Naive thymus-derived CD8-positive, alpha-beta T cell (primary cell): ENCODE measurements at regions not wholly inside any gene's neighbourhood (a gene's known extent, or its start where the extent isn't known, plus 50 kb on each side); places are given as distances from the start of the nearest gene placed in this dataset.

Source experiments
- ATAC-seq, 2 donors: fragments of 150-1000 bp; cut with Tn5 transposase in 1 of 2; sonication (Bioruptor Pico), chemical (Tn5 transposase) in 1 of 2; 1 replicate in 1 of 2; 2 replicates in 1 of 2; pipeline ENCODE4 v1.10.0; 2021; ENCODE audit warnings: mild to moderate bottlenecking in 2 of 2, moderate library complexity in 2 of 2
- POLR2A ChIA-PET: fragments of 350-600 bp; sonication (Branson Sonifier 250); formaldehyde crosslinking; loops from one replicate; lab custom pipeline; 2021; ENCODE audit warnings: antibody characterized with exemption; lab: Charles Lee
- DNase-seq, 10 donors: peaks; one replicate each; pipeline versions ENCODE4 v3.0.0 to v3.0.0-alpha.2; 2020 to 2022
- H3K27ac Mint-ChIP-seq, 10 donors: one replicate each; pipeline ENCODE4 v1.8.0; 2020 to 2022; ENCODE audit warnings: mild to moderate bottlenecking in 10 of 10, mixed read lengths in 10 of 10, moderate library complexity in 4 of 10, inconsistent platforms in 1 of 10
- H3K27me3 Mint-ChIP-seq, 5 donors: one replicate each; pipeline ENCODE4 v1.8.0; 2021 to 2022; ENCODE audit warnings: mixed read lengths in 5 of 5
- H3K36me3 Mint-ChIP-seq, 3 donors: one replicate each; pipeline ENCODE4 v1.8.0; 2020 to 2022; ENCODE audit warnings: mixed read lengths in 3 of 3, mild to moderate bottlenecking in 2 of 3, inconsistent platforms in 1 of 3
- H3K4me1 Mint-ChIP-seq, 4 donors: one replicate each; pipeline ENCODE4 v1.8.0; 2021 to 2022; ENCODE audit warnings: mixed read lengths in 4 of 4
- H3K4me3 Mint-ChIP-seq, 10 donors: one replicate each; pipeline ENCODE4 v1.8.0; 2020 to 2022; ENCODE audit warnings: mild to moderate bottlenecking in 10 of 10, mixed read lengths in 10 of 10, moderate library complexity in 6 of 10, inconsistent platforms in 1 of 10
- H3K9me3 Mint-ChIP-seq, 9 donors: one replicate each; pipeline ENCODE4 v1.8.0; 2020 to 2022; ENCODE audit warnings: mixed read lengths in 9 of 9, mild to moderate bottlenecking in 3 of 9, inconsistent platforms in 1 of 9, moderate library complexity in 1 of 9

GRCh38 chr6:82022614-82023129 is 224.9 kb downstream of the IBTK start:
- no peaks in the 10 kb centered on the region for H3K36me3 Mint-ChIP-seq
- H3K9me3 Mint-ChIP-seq, result peaks cover 0 to 7% (median 0%) of the 10 kb centered on the region in 9 donors
- peaks cover 0 to 8% (median 3%) of the 10 kb centered on the region in 5 donors for H3K27me3 Mint-ChIP-seq
- no peaks in the 10 kb centered on the region for H3K4me1 Mint-ChIP-seq
- ATAC-seq, result no peak
- no peak for DNase-seq
- H3K27ac Mint-ChIP-seq, result no peak overlapping the region
- POLR2A ChIA-PET, result no interaction called here
- H3K4me3 Mint-ChIP-seq, result no peak overlapping the region

GRCh38 chr6:82017773-82018172 is 229.8 kb downstream of the IBTK start:
- POLR2A ChIA-PET, result no interaction called here
- H3K27ac Mint-ChIP-seq, result no peak overlapping the region
- peaks cover 0 to 7% (median 0%) of the 10 kb centered on the region in 9 donors for H3K9me3 Mint-ChIP-seq
- peaks cover 0 to 8% (median 3%) of the 10 kb centered on the region in 5 donors for H3K27me3 Mint-ChIP-seq
- H3K4me3 Mint-ChIP-seq, result no peak overlapping the region
- H3K4me1 Mint-ChIP-seq, result no peaks in the 10 kb centered on the region
- ATAC-seq (no peak), DNase-seq (no peak)
- H3K36me3 Mint-ChIP-seq, result no peaks in the 10 kb centered on the region

GRCh38 chr6:82017288-82017687 is 230.3 kb downstream of the IBTK start:
- ATAC-seq (no peak), DNase-seq (no peak)
- H3K27me3 Mint-ChIP-seq, result peaks cover 0 to 8% (median 3%) of the 10 kb centered on the region in 5 donors
- no peaks in the 10 kb centered on the region for H3K4me1 Mint-ChIP-seq
- POLR2A ChIA-PET, result no interaction called here
- no peaks in the 10 kb centered on the region for H3K36me3 Mint-ChIP-seq
- H3K9me3 Mint-ChIP-seq, result peaks cover 0 to 7% (median 0%) of the 10 kb centered on the region in 9 donors
- H3K27ac Mint-ChIP-seq, result no peak overlapping the region
- no peak overlapping the region for H3K4me3 Mint-ChIP-seq

- DNase-seq (no peak), ATAC-seq (no peak)
- H3K27ac Mint-ChIP-seq, result no peak overlapping the region
These were observed 232.0 kb downstream of the IBTK start for GRCh38 chr6:82015526-82015925.

GRCh38 chr6:82015043-82015442 is 232.5 kb downstream of the IBTK start:
- DNase-seq (no peak), ATAC-seq (no peak)
- Mint-ChIP-seq H3K27me3 (peaks cover 0 to 4% (median 2%) of the 10 kb centered on the region in 5 donors), H3K4me3 (no peak overlapping the region), H3K9me3 (peaks cover 0 to 15% (median 5%) of the 10 kb centered on the region in 9 donors), H3K27ac (no peak overlapping the region), H3K36me3 (no peaks in the 10 kb centered on the region), H3K4me1 (no peaks in the 10 kb centered on the region)
- POLR2A ChIA-PET, result no interaction called here

More at GRCh38 chr6:82015526-82015925, 232.0 kb downstream of the IBTK start:
- Mint-ChIP-seq H3K4me1 (no peaks in the 10 kb centered on the region), H3K4me3 (no peak overlapping the region), H3K36me3 (no peaks in the 10 kb centered on the region), H3K9me3 (peaks cover 0 to 12% (median 2%) of the 10 kb centered on the region in 9 donors), H3K27me3 (peaks cover 0 to 8% (median 3%) of the 10 kb centered on the region in 5 donors)
- POLR2A ChIA-PET, result no interaction called here

DNA sequence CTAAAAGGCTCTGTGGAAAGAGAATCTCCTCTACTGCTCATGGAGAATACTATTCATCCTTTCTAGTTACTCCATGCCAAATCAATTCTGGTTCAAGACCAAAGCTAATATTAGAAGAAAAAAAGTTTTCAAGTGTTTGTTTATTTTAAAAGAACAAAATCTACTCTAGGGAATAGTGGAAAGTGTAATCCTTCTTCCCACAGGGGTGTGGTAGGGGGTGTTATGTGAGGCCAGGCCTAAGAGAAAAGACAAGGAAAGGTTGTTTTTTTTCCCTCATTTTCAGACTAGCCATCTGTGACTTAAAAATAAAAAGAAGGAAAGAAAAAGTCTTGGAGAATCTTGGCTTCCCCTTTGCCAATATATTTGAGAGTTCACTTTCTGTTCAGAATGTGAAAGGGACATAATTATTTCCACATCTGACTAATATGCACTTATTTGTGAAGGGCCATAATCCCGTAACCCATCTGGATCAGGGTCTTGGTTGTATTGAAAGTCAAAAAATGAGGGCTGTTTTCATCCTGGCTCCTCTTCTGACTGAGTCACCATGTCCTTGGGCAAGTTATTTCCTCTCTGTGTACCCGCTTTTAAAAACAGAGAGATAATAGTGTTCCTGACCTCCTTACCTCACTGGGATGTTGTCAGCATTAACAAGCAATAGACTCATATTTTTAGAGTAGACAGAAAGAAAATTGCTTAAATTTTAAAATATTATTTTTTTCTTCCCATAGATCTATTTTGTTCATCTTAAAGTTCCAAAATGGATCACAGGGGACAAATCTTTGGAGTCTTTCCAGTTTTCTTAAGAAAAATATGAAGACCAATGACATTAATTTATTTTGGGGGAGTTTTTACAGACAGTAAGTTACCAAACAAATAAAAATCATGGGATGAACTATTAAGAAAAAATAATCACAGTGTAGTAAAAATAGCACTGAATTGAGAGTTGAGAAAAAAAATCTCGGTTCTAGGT is 233.7 kb downstream of the IBTK start:
- Mint-ChIP-seq H3K27me3 (peaks cover 0 to 2% (median 0%) of the 10 kb centered on the region in 5 donors), H3K4me1 (no peaks in the 10 kb centered on the region), H3K27ac (no peak overlapping the region), H3K4me3 (no peak overlapping the region), H3K9me3 (peaks cover 3 to 27% (median 5%) of the 10 kb centered on the region in 9 donors), H3K36me3 (peaks cover 0 to 5% (median 0%) of the 10 kb centered on the region in 3 donors)
- DNase-seq, result no peak
- POLR2A ChIA-PET, result no interaction called here
- ATAC-seq, result no peak

- Mint-ChIP-seq H3K36me3 (peaks cover 0 to 15% (median 0%) of the 10 kb centered on the region in 3 donors), H3K27ac (no peak overlapping the region), H3K4me1 (no peaks in the 10 kb centered on the region), H3K27me3 (no peaks in the 10 kb centered on the region), H3K4me3 (no peak overlapping the region), H3K9me3 (peaks cover 8 to 43% (median 13%) of the 10 kb centered on the region in 9 donors)
- DNase-seq (no peak), ATAC-seq (no peak)
- POLR2A ChIA-PET, result no interaction called here
These were observed 241.4 kb downstream of the IBTK start for GRCh38 chr6:82006027-82006738.

DNA sequence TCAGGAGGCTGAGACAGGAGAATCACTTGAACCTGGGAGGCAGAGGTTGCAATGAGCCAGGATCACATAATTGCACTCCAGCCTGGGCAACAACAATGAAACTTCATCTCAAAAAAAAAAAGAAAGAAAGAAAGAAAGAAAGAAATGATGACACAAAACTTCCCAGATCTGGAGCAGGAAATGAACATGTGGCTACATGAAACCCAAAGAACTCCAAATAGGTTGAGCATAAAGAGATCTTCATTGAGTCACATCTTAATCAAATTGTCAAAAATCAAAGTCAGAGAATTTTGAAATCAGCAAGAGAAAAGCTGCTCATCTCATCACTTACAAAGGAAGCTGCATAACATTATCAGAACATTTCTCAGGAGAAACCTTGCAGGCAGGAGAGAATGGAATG is 247.0 kb downstream of the IBTK start:
- Mint-ChIP-seq H3K4me3 (no peak overlapping the region), H3K9me3 (peaks cover 0 to 9% (median 0%) of the 10 kb centered on the region in 9 donors), H3K27me3 (peaks cover 0 to 4% (median 0%) of the 10 kb centered on the region in 5 donors), H3K36me3 (no peaks in the 10 kb centered on the region), H3K27ac (no peak overlapping the region), H3K4me1 (no peaks in the 10 kb centered on the region)
- no peak for ATAC-seq
- DNase-seq, result no peak
- POLR2A ChIA-PET, result no interaction called here

DNA sequence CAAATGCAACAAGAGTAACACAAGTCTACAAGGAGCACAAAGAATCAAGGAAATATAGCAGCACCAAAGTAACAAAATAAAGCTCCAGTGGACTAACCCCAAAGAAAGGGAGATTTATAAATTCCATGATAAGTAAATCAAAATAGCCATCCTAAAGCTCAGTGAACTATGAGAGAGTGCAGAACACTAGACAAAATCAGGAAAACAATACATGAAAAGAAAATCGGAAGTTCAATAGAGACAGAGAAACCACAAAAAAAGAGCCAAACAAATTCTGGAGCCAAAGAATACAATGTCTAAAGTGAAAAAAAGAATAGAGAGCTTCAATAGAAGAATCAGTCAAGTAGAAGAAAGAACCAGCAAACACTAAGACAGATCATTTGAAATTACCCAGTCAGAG is 247.3 kb upstream of the TENT5A start:
- H3K4me3 Mint-ChIP-seq, result no peak overlapping the region
- POLR2A ChIA-PET, result no interaction called here
- DNase-seq (no peak), ATAC-seq (no peak)
- no peak overlapping the region for H3K27ac Mint-ChIP-seq
- peaks cover 0 to 4% (median 0%) of the 10 kb centered on the region in 5 donors for H3K27me3 Mint-ChIP-seq
- H3K9me3 Mint-ChIP-seq, result peaks cover 0 to 9% (median 0%) of the 10 kb centered on the region in 9 donors
- H3K36me3 Mint-ChIP-seq, result no peaks in the 10 kb centered on the region
- no peaks in the 10 kb centered on the region for H3K4me1 Mint-ChIP-seq

- DNase-seq (no peak), ATAC-seq (no peak)
- H3K9me3 Mint-ChIP-seq, result peaks cover 0 to 9% (median 0%) of the 10 kb centered on the region in 9 donors
- POLR2A ChIA-PET, result no interaction called here
- peaks cover 0 to 4% (median 0%) of the 10 kb centered on the region in 5 donors for H3K27me3 Mint-ChIP-seq
- no peak overlapping the region for H3K4me3 Mint-ChIP-seq
- H3K36me3 Mint-ChIP-seq, result no peaks in the 10 kb centered on the region
- no peaks in the 10 kb centered on the region for H3K4me1 Mint-ChIP-seq
- no peak overlapping the region for H3K27ac Mint-ChIP-seq
These were observed 246.8 kb upstream of the TENT5A start for GRCh38 chr6:81999270-81999669.

DNA sequence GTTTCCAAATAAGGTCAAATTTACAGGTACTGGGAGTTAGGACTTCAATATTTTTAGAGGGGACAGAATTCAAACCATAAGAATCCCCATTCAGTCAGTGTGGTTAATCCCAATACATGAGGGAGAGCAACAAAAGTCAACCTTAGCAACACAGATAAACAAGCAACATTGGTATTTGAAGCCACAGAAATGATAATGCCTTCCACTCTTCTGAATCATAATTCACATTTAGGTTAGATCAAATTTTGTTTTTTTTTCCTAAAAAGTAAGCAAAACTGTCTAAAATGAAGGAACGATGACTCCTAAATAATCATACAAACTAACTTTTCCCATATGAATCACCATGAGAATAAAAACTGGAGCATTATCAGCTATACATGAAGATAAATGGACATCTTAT is 246.0 kb upstream of the TENT5A start:
- Mint-ChIP-seq H3K4me1 (no peaks in the 10 kb centered on the region), H3K36me3 (no peaks in the 10 kb centered on the region), H3K27ac (no peak overlapping the region), H3K27me3 (peaks cover 0 to 4% (median 0%) of the 10 kb centered on the region in 5 donors), H3K4me3 (no peak overlapping the region), H3K9me3 (peaks cover 0 to 9% (median 0%) of the 10 kb centered on the region in 9 donors)
- DNase-seq (no peak), ATAC-seq (no peak)
- POLR2A ChIA-PET, result no interaction called here

DNA sequence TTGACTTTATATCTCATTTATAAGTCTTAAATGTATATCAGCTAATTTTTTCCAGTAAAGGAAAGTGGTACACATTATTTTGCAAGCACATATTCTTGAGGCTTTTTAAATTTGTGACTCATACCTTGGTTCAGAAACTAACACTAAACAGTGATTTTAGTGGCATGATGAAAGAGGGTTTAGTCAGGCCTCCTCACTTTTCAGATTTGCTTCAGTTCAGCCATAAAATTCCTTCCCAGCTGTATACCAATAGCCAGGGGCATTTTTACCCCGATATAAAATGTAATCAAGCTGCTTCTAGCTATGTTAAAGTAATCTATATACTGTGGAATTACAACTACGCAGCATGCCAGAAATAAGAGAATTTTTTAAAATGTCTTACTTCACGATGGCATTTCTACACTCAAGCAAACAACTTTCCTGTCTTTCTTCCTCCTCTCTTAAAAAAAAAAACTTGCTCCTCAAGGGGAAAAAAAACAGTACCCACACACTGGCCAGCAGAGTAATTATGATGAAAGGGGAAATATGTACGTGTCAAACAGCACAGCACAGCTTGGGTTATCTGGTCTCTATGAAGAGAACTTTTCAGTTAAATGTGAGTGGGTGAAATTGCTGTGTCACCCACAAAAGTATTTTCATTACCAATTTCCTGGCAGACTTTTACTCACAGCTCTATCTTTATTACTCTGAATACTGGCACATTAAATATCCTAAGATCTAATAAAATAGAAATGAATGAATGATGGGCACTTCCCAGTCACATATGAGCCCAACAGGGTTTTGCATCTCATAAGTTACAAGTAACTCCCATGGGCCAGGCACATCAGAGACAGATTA is 244.8 kb upstream of the TENT5A start:
- no peak for ATAC-seq
- H3K4me1 Mint-ChIP-seq, result no peaks in the 10 kb centered on the region

More for the DNA sequence above, 244.8 kb upstream of the TENT5A start:
- POLR2A ChIA-PET, result no interaction called here
- H3K36me3 Mint-ChIP-seq, result no peaks in the 10 kb centered on the region
- H3K27me3 Mint-ChIP-seq, result peaks cover 0 to 4% (median 0%) of the 10 kb centered on the region in 5 donors
- no peak overlapping the region for H3K4me3 Mint-ChIP-seq
- no peak for DNase-seq
- peaks cover 0 to 9% (median 0%) of the 10 kb centered on the region in 9 donors for H3K9me3 Mint-ChIP-seq
- no peak overlapping the region for H3K27ac Mint-ChIP-seq
